ENCODE measurements at regions not wholly inside any gene's neighbourhood (a gene's known extent, or its start where the extent isn't known, plus 50 kb on each side); places are given as distances from the start of the nearest gene placed in this dataset.
"Not testable (repeated sequence)": the region's sequence is repeated elsewhere in the genome, so short reads cannot be mapped to it uniquely, and the experiment has no call there.

GRCh38 chr14:77985211-77985615, 185.0 kb upstream of the NRXN3 start:
- peak in 3 of 14 donors; percentile 13 to 42 (median 29) for DNase-seq

- no peak for DNase-seq
Observed at GRCh38 chr14:77986773-77987172, 183.4 kb upstream of the NRXN3 start.

- DNase-seq, result peak in 8 of 14 donors; percentile 34 to 61 (median 49)
Observed at GRCh38 chr14:77988096-77988870, 181.9 kb upstream of the NRXN3 start.

GRCh38 chr14:77988970-77989369, 181.2 kb upstream of the NRXN3 start:
- peak in 11 of 14 donors; percentile 48 to 87 (median 77) for DNase-seq

GRCh38 chr14:77989441-77989991, 180.7 kb upstream of the NRXN3 start:
- DNase-seq, result peak in 12 of 14 donors; percentile 47 to 88 (median 82)

- DNase-seq, result no peak
Observed at GRCh38 chr14:77990337-77990736, 179.8 kb upstream of the NRXN3 start.

- peak in 2 of 14 donors; percentile 16 to 22 for DNase-seq
Observed at GRCh38 chr14:77991128-77991772, 178.9 kb upstream of the NRXN3 start.

- DNase-seq, result no peak
Observed at GRCh38 chr14:78005325-78005724, 164.8 kb upstream of the NRXN3 start.

- no peak for DNase-seq
Observed at GRCh38 chr14:78007160-78007559, 163.0 kb upstream of the NRXN3 start.

- no peak for DNase-seq
Observed at GRCh38 chr14:78010688-78011087, 159.5 kb upstream of the NRXN3 start.

- not testable (repeated sequence) for DNase-seq
Observed at GRCh38 chr14:78013911-78014310, 156.3 kb upstream of the NRXN3 start.

GRCh38 chr14:78016532-78016931, 153.6 kb upstream of the NRXN3 start:
- no peak for DNase-seq

- DNase-seq, result no peak
Observed at GRCh38 chr14:78018283-78018682, 151.9 kb upstream of the NRXN3 start.

- peak in 2 of 14 donors; percentile 7 to 27 for DNase-seq
Observed at GRCh38 chr14:78022059-78022458, 148.1 kb upstream of the NRXN3 start.

GRCh38 chr14:78023112-78023511, 147.1 kb upstream of the NRXN3 start:
- no peak for DNase-seq

- DNase-seq, result no peak
Observed at GRCh38 chr14:78028471-78028870, 141.7 kb upstream of the NRXN3 start.

- peak in 4 of 14 donors; percentile 6 to 11 (median 8) for DNase-seq
Observed at GRCh38 chr14:78029601-78030372, 140.4 kb upstream of the NRXN3 start.

GRCh38 chr14:78043349-78043748, 126.8 kb upstream of the NRXN3 start:
- no peak for DNase-seq

- DNase-seq, result no peak
Observed at GRCh38 chr14:78048120-78048519, 122.1 kb upstream of the NRXN3 start.

GRCh38 chr14:78056890-78057289, 113.3 kb upstream of the NRXN3 start:
- not testable (repeated sequence) for DNase-seq

- DNase-seq, result no peak
Observed at GRCh38 chr14:78070344-78070743, 99.8 kb upstream of the NRXN3 start.

GRCh38 chr14:78071016-78071549, 99.1 kb upstream of the NRXN3 start:
- DNase-seq, result no peak

Data from C1 segment of cervical spinal cord (tissue), 14 donors.